ENCODE measurements at regions not wholly inside any gene's neighbourhood (a gene's known extent, or its start where the extent isn't known, plus 50 kb on each side); places are given as distances from the start of the nearest gene placed in this dataset.
"Not testable (repeated sequence)": the region's sequence is repeated elsewhere in the genome, so short reads cannot be mapped to it uniquely, and the experiment has no call there.

GRCh38 chr3:15993660-15994059 lies 180.8 kb upstream of the GALNT15 start:
- not testable (repeated sequence) for DNase-seq (ENCODE audit: low spot score)

GRCh38 chr3:15996496-15996895 lies 178.0 kb upstream of the GALNT15 start:
- DNase-seq (ENCODE audit: low spot score), result not testable (repeated sequence)

- no peak for DNase-seq (ENCODE audit: low spot score)
Measured at GRCh38 chr3:15997274-15997943, 177.1 kb upstream of the GALNT15 start.

- no peak for DNase-seq (ENCODE audit: low spot score)
Measured at GRCh38 chr3:15998911-15999310, 175.6 kb upstream of the GALNT15 start.

- DNase-seq (ENCODE audit: low spot score), result no peak
Measured at GRCh38 chr3:16004812-16005211, 169.7 kb upstream of the GALNT15 start.

- DNase-seq (ENCODE audit: low spot score), result no peak
Measured at GRCh38 chr3:16011376-16011775, 163.1 kb upstream of the GALNT15 start.

- peak; percentile 55 for DNase-seq (ENCODE audit: low spot score)
Measured at GRCh38 chr3:16012086-16012485, 162.4 kb upstream of the GALNT15 start.

- DNase-seq (ENCODE audit: low spot score), result no peak
Measured at GRCh38 chr3:16013568-16013967, 160.9 kb upstream of the GALNT15 start.

- DNase-seq (ENCODE audit: low spot score), result not testable (repeated sequence)
Measured at GRCh38 chr3:16021801-16022200, 152.7 kb upstream of the GALNT15 start.

GRCh38 chr3:16023881-16024280 lies 150.6 kb upstream of the GALNT15 start:
- DNase-seq (ENCODE audit: low spot score), result not testable (repeated sequence)

- no peak for DNase-seq (ENCODE audit: low spot score)
Measured at GRCh38 chr3:16024548-16024947, 149.9 kb upstream of the GALNT15 start.

- DNase-seq (ENCODE audit: low spot score), result no peak
Measured at GRCh38 chr3:16026753-16027152, 147.7 kb upstream of the GALNT15 start.

GRCh38 chr3:16028604-16029003 lies 145.9 kb upstream of the GALNT15 start:
- DNase-seq (ENCODE audit: low spot score), result peak; percentile 33

- DNase-seq (ENCODE audit: low spot score), result no peak
Measured at GRCh38 chr3:16030342-16030741, 144.1 kb upstream of the GALNT15 start.

- DNase-seq (ENCODE audit: low spot score), result no peak
Measured at GRCh38 chr3:16031434-16031833, 143.0 kb upstream of the GALNT15 start.

GRCh38 chr3:16033889-16034687 lies 140.4 kb upstream of the GALNT15 start:
- DNase-seq (ENCODE audit: low spot score), result peak; percentile 24

- no peak for DNase-seq (ENCODE audit: low spot score)
Measured at GRCh38 chr3:16040991-16041390, 133.5 kb upstream of the GALNT15 start.

GRCh38 chr3:16048435-16049318 lies 125.8 kb upstream of the GALNT15 start:
- DNase-seq (ENCODE audit: low spot score), result peak; percentile 72

GRCh38 chr3:16050641-16051467 lies 123.6 kb upstream of the GALNT15 start:
- DNase-seq (ENCODE audit: low spot score), result no peak

- no peak for DNase-seq (ENCODE audit: low spot score)
Measured at GRCh38 chr3:16051691-16052090, 122.8 kb upstream of the GALNT15 start.

- DNase-seq (ENCODE audit: low spot score), result no peak
Measured at GRCh38 chr3:16052964-16053363, 121.5 kb upstream of the GALNT15 start.

- DNase-seq (ENCODE audit: low spot score), result no peak
Measured at GRCh38 chr3:16053794-16054193, 120.7 kb upstream of the GALNT15 start.

Data from hepatic stellate cell (primary cell).